SKM-1 (cell line): ENCODE measurements at regions not wholly inside any gene's neighbourhood (a gene's known extent, or its start where the extent isn't known, plus 50 kb on each side); places are given as distances from the start of the nearest gene placed in this dataset.
"Not testable (repeated sequence)": the region's sequence is repeated elsewhere in the genome, so short reads cannot be mapped to it uniquely, and the experiment has no call there.

ENCODE experiments used
- DNase-seq: peaks from one replicate; lab custom pipeline; 2025; ENCODE audit not compliant: unreplicated experiment; lab: John Stamatoyannopoulos, UW

- no peak for DNase-seq
Measured at GRCh38 chr11:83403691-83404389, 117.7 kb upstream of the CCDC90B start.

- DNase-seq, result peak; percentile 44
Measured at GRCh38 chr11:83401506-83402225, 115.5 kb upstream of the CCDC90B start.

GRCh38 chr11:83394331-83394730 lies 108.2 kb upstream of the CCDC90B start:
- no peak for DNase-seq

GRCh38 chr11:83392556-83392955 lies 106.4 kb upstream of the CCDC90B start:
- no peak for DNase-seq

- no peak for DNase-seq
Measured at GRCh38 chr11:83389975-83390374, 103.8 kb upstream of the CCDC90B start.

GRCh38 chr11:83383838-83384237 lies 97.7 kb upstream of the CCDC90B start:
- not testable (repeated sequence) for DNase-seq

GRCh38 chr11:83374311-83374710 lies 88.1 kb upstream of the CCDC90B start:
- DNase-seq, result no peak

- DNase-seq, result no peak
Measured at GRCh38 chr11:83371489-83371888, 85.3 kb upstream of the CCDC90B start.

GRCh38 chr11:83367745-83368144 lies 81.6 kb upstream of the CCDC90B start:
- no peak for DNase-seq

- no peak for DNase-seq
Measured at GRCh38 chr11:83364500-83365045, 78.4 kb upstream of the CCDC90B start.

- DNase-seq, result no peak
Measured at GRCh38 chr11:83363312-83363711, 77.1 kb upstream of the CCDC90B start.

GRCh38 chr11:83361831-83362230 lies 75.7 kb upstream of the CCDC90B start:
- DNase-seq, result no peak

GRCh38 chr11:83355391-83355790 lies 69.2 kb upstream of the CCDC90B start:
- DNase-seq, result no peak

- DNase-seq, result no peak
Measured at GRCh38 chr11:83350187-83350586, 64.0 kb upstream of the CCDC90B start.

GRCh38 chr11:83349296-83349695 lies 63.1 kb upstream of the CCDC90B start:
- DNase-seq, result no peak

- not testable (repeated sequence) for DNase-seq
Measured at GRCh38 chr11:83346706-83347105, 60.5 kb upstream of the CCDC90B start.

GRCh38 chr11:83344521-83344920 lies 58.4 kb upstream of the CCDC90B start:
- not testable (repeated sequence) for DNase-seq

GRCh38 chr11:83336993-83337392 lies 50.8 kb upstream of the CCDC90B start:
- no peak for DNase-seq
